HG02970 (cell line): ENCODE measurements at regions not wholly inside any gene's neighbourhood (a gene's known extent, or its start where the extent isn't known, plus 50 kb on each side); places are given as distances from the start of the nearest gene placed in this dataset.
"Not testable (repeated sequence)": the region's sequence is repeated elsewhere in the genome, so short reads cannot be mapped to it uniquely, and the experiment has no call there.

Source experiments
- ATAC-seq: cut with Tn5 transposase; IDR thresholded peaks from one replicate; pipeline ENCODE4 v1.9.1; 2021; ENCODE audit warnings: mild to moderate bottlenecking, moderate library complexity, moderate number of reproducible peaks; ENCODE audit not compliant: unreplicated experiment, low FRiP score

GRCh38 chr10:64733980-64734379 lies 1212.8 kb downstream of the REEP3 start:
- ATAC-seq: no peak

- ATAC-seq: no peak
Observed at GRCh38 chr10:64738462-64738861, 1217.3 kb downstream of the REEP3 start.

GRCh38 chr10:64745565-64745964 lies 1224.4 kb downstream of the REEP3 start:
- no peak for ATAC-seq

GRCh38 chr10:64750672-64751071 lies 1229.5 kb downstream of the REEP3 start:
- no peak for ATAC-seq

GRCh38 chr10:64753516-64753915 lies 1232.3 kb downstream of the REEP3 start:
- no peak for ATAC-seq

GRCh38 chr10:64760371-64760770 lies 1239.2 kb downstream of the REEP3 start:
- no peak for ATAC-seq

- no peak for ATAC-seq
Observed at GRCh38 chr10:64762861-64763260, 1241.7 kb downstream of the REEP3 start.

GRCh38 chr10:64765498-64765897 lies 1244.3 kb downstream of the REEP3 start:
- no peak for ATAC-seq

GRCh38 chr10:64771253-64772050 lies 1250.3 kb downstream of the REEP3 start:
- ATAC-seq: no peak

GRCh38 chr10:64773357-64773756 lies 1252.2 kb downstream of the REEP3 start:
- no peak for ATAC-seq

- ATAC-seq: not testable (repeated sequence)
Observed at GRCh38 chr10:64784451-64784850, 1263.2 kb downstream of the REEP3 start.

- no peak for ATAC-seq
Observed at GRCh38 chr10:64785816-64786215, 1264.6 kb downstream of the REEP3 start.

GRCh38 chr10:64786989-64787388 lies 1265.8 kb downstream of the REEP3 start:
- no peak for ATAC-seq

- no peak for ATAC-seq
Observed at GRCh38 chr10:64795847-64796246, 1274.6 kb downstream of the REEP3 start.

- no peak for ATAC-seq
Observed at GRCh38 chr10:64798297-64798696, 1277.1 kb downstream of the REEP3 start.

- not testable (repeated sequence) for ATAC-seq
Observed at GRCh38 chr10:64808233-64808632, 1287.0 kb downstream of the REEP3 start.

GRCh38 chr10:64810046-64810445 lies 1288.8 kb downstream of the REEP3 start:
- not testable (repeated sequence) for ATAC-seq

- no peak for ATAC-seq
Observed at GRCh38 chr10:64813391-64813790, 1292.2 kb downstream of the REEP3 start.

GRCh38 chr10:64814201-64814600 lies 1293.0 kb downstream of the REEP3 start:
- ATAC-seq: no peak

GRCh38 chr10:64829888-64830412 lies 1308.7 kb downstream of the REEP3 start:
- ATAC-seq: no peak

- ATAC-seq: no peak
Observed at GRCh38 chr10:64830869-64831268, 1309.7 kb downstream of the REEP3 start.

- no peak for ATAC-seq
Observed at GRCh38 chr10:64840341-64840740, 1319.1 kb downstream of the REEP3 start.
